Right atrium auricular region (tissue), 2 donors: ENCODE measurements at regions not wholly inside any gene's neighbourhood (a gene's known extent, or its start where the extent isn't known, plus 50 kb on each side); places are given as distances from the start of the nearest gene placed in this dataset.

ENCODE experiments used
- DNase-seq: peaks from one replicate; pipeline ENCODE4 v3.0.0-alpha.2; 2019; ENCODE audit warnings: low spot score
- H3K27ac ChIP-seq, 2 donors: fragments of 200-600 bp; sonication (generic); 1 replicate in 1 of 2; 2 replicates in 1 of 2; pipeline ENCODE4 v1.5.1; 2016 to 2019
- H3K27me3 ChIP-seq, 2 donors: fragments of 200-600 bp; sonication (generic); one replicate each; pipeline versions ENCODE4 v1.5.1 to v1.6.0; 2017 to 2019
- H3K36me3 ChIP-seq: fragments of 200-600 bp; sonication (generic); one replicate; pipeline ENCODE4 v1.5.1; 2016
- H3K4me1 ChIP-seq, 2 donors: fragments of 200-600 bp; sonication (generic); one replicate each; pipeline versions ENCODE4 v1.5.1 to v1.6.0; 2017 to 2019
- H3K4me3 ChIP-seq, 2 donors: fragments of 200-600 bp; sonication (generic); 1 replicate in 1 of 2; 2 replicates in 1 of 2; pipeline ENCODE4 v1.5.1; 2017 to 2019; ENCODE audit warnings: mild to moderate bottlenecking in 1 of 2, moderate library complexity in 1 of 2
- H3K9me3 ChIP-seq, 2 donors: fragments of 200-600 bp; sonication (generic); one replicate each; pipeline ENCODE4 v1.5.1; 2019
- CTCF ChIP-seq, 2 donors: fragments of 200-600 bp; sonication (generic); IDR thresholded peaks; one replicate each; pipeline ENCODE4 v1.5.1; 2019; ENCODE audit warnings: antibody characterized with exemption in 2 of 2

GRCh38 chr3:18279226-18279737, 145.9 kb downstream of the SATB1 start:
- no peak overlapping the region for H3K4me3 ChIP-seq
- H3K27me3 ChIP-seq: no peaks in the 10 kb centered on the region
- no peaks in the 10 kb centered on the region for H3K36me3 ChIP-seq
- H3K4me1 ChIP-seq: no peaks in the 10 kb centered on the region
- H3K9me3 ChIP-seq: no peaks in the 10 kb centered on the region
- no peak overlapping the region for H3K27ac ChIP-seq
- no peak for DNase-seq
- no peak for TF ChIP-seq CTCF (IDR thresholded peaks at IDR 0.05)

GRCh38 chr3:18264853-18265252, 160.3 kb downstream of the SATB1 start:
- H3K36me3 ChIP-seq: no peaks in the 10 kb centered on the region
- no peak overlapping the region for H3K27ac ChIP-seq
- no peaks in the 10 kb centered on the region for H3K4me1 ChIP-seq
- H3K4me3 ChIP-seq: no peak overlapping the region
- no peak for TF ChIP-seq CTCF (IDR thresholded peaks at IDR 0.05)
- H3K9me3 ChIP-seq: no peaks in the 10 kb centered on the region
- H3K27me3 ChIP-seq: no peaks in the 10 kb centered on the region
- DNase-seq: no peak

- no peak overlapping the region for H3K27ac ChIP-seq
- H3K4me3 ChIP-seq: no peak overlapping the region
- H3K36me3 ChIP-seq: no peaks in the 10 kb centered on the region
- no peak for DNase-seq
- no peaks in the 10 kb centered on the region for H3K9me3 ChIP-seq
- no peak for TF ChIP-seq CTCF (IDR thresholded peaks at IDR 0.05)
- H3K4me1 ChIP-seq: no peaks in the 10 kb centered on the region
- no peaks in the 10 kb centered on the region for H3K27me3 ChIP-seq
Observed at GRCh38 chr3:18264361-18264760, 160.8 kb downstream of the SATB1 start.

DNA sequence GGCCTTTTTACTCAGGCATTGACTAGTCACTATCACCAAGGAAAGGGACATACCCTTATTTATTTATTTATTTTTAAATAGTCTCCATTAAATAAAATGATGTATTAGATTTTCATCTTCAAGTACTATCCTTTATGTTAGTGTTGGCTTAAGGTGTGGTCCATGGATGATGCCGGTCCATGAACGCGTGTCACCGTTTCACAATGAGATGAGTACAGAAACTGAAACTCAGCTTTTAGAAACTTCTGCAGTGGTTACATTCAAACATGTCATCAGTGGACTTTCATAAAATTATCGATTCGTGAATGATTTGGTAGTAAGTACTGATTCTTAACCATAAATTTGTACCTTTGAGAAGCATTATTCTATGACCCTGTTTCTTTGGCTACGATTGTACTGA, 166.6 kb downstream of the SATB1 start:
- H3K27me3 ChIP-seq: no peaks in the 10 kb centered on the region
- H3K27ac ChIP-seq: no peak overlapping the region
- TF ChIP-seq CTCF (IDR thresholded peaks at IDR 0.05): no peak
- no peak overlapping the region for H3K4me3 ChIP-seq
- DNase-seq: no peak
- H3K4me1 ChIP-seq: no peaks in the 10 kb centered on the region
- H3K9me3 ChIP-seq: peaks cover 0 to 3% of the 10 kb centered on the region in 2 donors
- no peaks in the 10 kb centered on the region for H3K36me3 ChIP-seq

GRCh38 chr3:18252578-18252977, 172.6 kb downstream of the SATB1 start:
- TF ChIP-seq CTCF (IDR thresholded peaks at IDR 0.05): no peak
- no peak for DNase-seq
- no peaks in the 10 kb centered on the region for H3K27me3 ChIP-seq

DNA sequence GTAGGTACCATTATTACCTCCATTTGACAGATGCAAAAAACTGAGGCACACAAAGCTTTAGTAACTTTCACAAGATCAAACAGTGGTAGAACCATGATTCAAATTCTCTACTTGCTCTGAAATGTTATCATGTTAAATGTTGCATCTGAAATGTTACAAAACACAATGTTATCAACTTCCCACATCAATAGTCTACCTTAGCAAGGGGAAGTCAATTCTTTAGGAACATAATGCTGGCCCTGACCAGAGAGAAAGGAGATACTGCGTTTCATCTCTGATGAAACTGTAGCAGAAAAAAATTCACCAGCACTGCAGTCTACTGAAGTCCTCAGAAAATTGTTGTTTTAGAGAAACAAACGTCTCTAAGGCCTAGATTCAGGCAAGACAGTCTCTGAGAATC, 174.1 kb downstream of the SATB1 start:
- Histone ChIP-seq H3K4me3 (no peak overlapping the region), H3K9me3 (no peaks in the 10 kb centered on the region), H3K27ac (no peak overlapping the region), H3K4me1 (no peaks in the 10 kb centered on the region), H3K36me3 (no peaks in the 10 kb centered on the region), H3K27me3 (no peaks in the 10 kb centered on the region)
- TF ChIP-seq CTCF (IDR thresholded peaks at IDR 0.05): no peak
- DNase-seq: no peak

More at GRCh38 chr3:18252578-18252977, 172.6 kb downstream of the SATB1 start:
- Histone ChIP-seq H3K4me1 (no peaks in the 10 kb centered on the region), H3K4me3 (no peak overlapping the region), H3K27ac (no peak overlapping the region), H3K9me3 (peaks cover 0 to 3% of the 10 kb centered on the region in 2 donors), H3K36me3 (no peaks in the 10 kb centered on the region)
